ENCODE measurements at regions not wholly inside any gene's neighbourhood (a gene's known extent, or its start where the extent isn't known, plus 50 kb on each side); places are given as distances from the start of the nearest gene placed in this dataset.

DNA sequence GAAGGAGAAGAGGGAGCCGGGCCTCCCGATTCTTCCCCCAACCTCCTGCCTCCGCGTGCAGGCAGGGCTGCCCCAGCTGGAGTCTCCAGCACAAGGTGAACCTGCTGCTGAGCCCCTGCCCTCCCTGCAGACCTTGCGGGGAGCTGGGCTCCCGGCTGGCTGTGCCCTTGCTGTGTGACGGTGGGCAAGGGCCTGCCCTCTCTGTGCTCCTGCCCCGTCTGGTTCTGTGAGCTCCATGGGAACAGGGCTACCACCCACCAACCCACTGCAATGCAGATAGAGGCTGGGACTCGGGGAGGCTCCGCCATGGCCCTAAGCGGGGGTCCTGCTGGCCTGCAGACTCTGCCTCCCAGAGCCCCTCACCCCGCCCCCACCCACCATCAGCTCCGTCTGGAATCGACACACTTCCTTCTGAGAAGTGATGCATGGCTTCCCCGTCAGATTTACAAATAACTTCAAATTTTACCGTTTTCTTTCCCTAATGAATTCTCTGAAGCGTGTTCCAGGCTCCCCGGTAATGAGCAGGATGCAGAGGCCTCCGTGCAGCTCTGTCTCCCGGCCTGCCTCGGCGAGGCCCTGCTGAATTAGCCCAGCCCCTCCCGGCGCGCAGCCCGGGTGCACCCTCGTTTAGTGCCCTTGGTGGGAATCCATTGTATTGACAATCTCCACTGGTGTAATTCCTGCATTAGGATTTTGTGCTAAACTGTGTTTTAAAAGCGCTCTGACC lies 111.0 kb downstream of the MICALL2 start:
- Histone ChIP-seq H3K4me3 (no peak overlapping the region), H3K27ac (no peak overlapping the region), H3K4me1 (no peaks in the 10 kb centered on the region), H3K9me3 (no peaks in the 10 kb centered on the region), H3K27me3 (ENCODE audit: low read depth) (peaks cover 53% of the 10 kb centered on the region), H3K36me3 (no peaks in the 10 kb centered on the region)
- ATAC-seq (no peak), DNase-seq (peak; percentile 28)
- intact Hi-C loops (cut with DNase I): no loop called here
- TF ChIP-seq CTCF (IDR thresholded peaks at IDR 0.05): no peak

DNA sequence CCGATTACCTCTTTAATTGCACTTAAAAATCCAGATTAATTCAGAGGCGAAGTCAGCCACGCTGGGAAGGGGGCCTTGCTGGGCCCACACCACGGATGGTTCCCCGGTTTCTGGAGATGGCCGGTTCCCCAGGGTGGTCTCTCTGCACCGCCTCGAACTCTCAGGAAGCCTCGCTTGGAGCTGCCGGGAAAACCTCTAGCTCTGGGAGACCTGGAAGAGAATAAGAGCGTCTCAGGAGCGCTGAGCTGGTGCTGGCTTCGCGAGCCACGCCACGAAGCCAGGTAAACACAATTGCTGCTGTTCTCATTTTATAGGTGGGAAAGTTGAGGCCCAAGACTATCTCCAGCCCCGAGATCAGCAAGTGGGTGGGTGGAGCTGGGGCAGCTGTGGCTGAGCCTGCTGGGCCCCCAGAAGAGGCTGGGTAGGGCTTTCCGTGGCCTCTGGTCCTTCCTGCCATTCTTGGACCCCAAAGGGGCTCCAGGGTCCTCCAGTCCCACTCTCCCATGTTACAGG lies 110.4 kb downstream of the MICALL2 start:
- ATAC-seq: no peak
- intact Hi-C loops (cut with DNase I): no loop called here
- Histone ChIP-seq H3K4me1 (no peaks in the 10 kb centered on the region), H3K36me3 (no peaks in the 10 kb centered on the region), H3K27ac (no peak overlapping the region), H3K9me3 (no peaks in the 10 kb centered on the region), H3K27me3 (ENCODE audit: low read depth) (peaks cover 59% of the 10 kb centered on the region), H3K4me3 (no peak overlapping the region)
- DNase-seq: peak; percentile 11
- TF ChIP-seq CTCF (IDR thresholded peaks at IDR 0.05): no peak

DNA sequence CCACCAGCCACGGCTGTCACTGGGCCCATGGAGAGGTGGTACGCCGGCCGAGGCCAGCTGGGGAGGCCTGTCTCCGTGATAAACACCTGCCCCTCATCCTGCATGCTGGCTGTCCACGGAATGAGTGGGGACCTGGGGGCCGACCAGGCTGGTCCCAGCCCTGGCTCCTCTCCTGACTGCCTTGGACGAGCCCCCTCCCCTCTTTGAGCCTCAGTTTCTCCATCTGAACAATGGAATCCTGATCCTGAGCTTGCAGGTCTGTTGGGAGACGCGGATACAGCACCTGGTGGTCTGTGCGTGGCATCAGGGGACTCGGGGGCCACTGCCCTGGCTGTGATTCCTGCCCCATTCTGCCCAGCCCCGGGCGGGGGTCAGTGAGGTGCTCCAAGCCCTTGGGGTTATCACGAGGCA lies 109.9 kb downstream of the MICALL2 start:
- peaks cover 64% of the 10 kb centered on the region for H3K27me3 ChIP-seq (ENCODE audit: low read depth)
- H3K4me3 ChIP-seq: no peak overlapping the region
- no peak for ATAC-seq
- H3K36me3 ChIP-seq: no peaks in the 10 kb centered on the region
- no peak overlapping the region for H3K27ac ChIP-seq
- H3K9me3 ChIP-seq: no peaks in the 10 kb centered on the region
- peak; percentile 28 for DNase-seq
- H3K4me1 ChIP-seq: no peaks in the 10 kb centered on the region
- no peak for TF ChIP-seq CTCF (IDR thresholded peaks at IDR 0.05)
- intact Hi-C loops (cut with DNase I): no loop called here

DNA sequence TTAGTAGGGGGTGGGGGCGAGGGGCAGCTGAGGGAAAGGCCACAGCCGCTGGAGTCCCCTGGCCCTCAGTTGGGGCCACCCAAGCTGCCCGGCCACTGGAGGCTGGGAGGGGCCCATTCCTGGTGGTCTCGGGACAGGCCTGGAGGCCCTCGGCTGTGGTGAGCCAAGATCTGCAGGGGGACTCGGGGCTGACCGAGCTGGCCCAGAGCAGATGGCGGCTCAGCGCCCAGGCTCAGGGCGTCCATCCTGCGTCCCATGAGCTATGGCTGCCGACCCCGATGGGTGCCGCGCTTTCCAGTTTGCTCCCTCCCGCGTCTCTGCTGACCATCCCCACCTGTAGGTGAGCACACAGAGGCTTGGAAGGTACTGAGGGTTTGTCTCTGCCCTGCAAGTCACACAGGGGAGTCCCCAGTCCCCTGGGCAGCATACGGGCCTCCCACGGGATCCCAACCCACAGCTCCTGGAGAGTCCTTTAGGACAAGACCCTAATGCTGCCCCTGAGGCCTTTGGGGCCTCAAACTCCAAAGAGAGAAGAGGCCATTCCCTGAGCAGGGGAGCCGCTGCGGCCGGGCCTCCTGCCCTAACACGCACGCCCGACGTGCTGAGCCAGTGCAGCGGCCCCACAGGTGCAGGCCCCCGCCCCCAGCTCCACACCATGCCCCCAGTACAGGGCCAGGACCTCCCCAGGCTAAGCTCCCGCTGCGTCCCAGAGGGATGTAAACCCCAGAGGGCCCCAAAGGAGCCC lies 107.2 kb downstream of the MICALL2 start:
- no peak overlapping the region for H3K27ac ChIP-seq
- DNase-seq: peak; percentile 27
- TF ChIP-seq CTCF (IDR thresholded peaks at IDR 0.05): no peak
- H3K9me3 ChIP-seq: no peaks in the 10 kb centered on the region
- no peak overlapping the region for H3K4me3 ChIP-seq
- intact Hi-C loops (cut with DNase I): no loop called here
- H3K36me3 ChIP-seq: no peaks in the 10 kb centered on the region
- H3K4me1 ChIP-seq: no peaks in the 10 kb centered on the region
- peaks cover 68% of the 10 kb centered on the region for H3K27me3 ChIP-seq (ENCODE audit: low read depth)
- no peak for ATAC-seq

DNA sequence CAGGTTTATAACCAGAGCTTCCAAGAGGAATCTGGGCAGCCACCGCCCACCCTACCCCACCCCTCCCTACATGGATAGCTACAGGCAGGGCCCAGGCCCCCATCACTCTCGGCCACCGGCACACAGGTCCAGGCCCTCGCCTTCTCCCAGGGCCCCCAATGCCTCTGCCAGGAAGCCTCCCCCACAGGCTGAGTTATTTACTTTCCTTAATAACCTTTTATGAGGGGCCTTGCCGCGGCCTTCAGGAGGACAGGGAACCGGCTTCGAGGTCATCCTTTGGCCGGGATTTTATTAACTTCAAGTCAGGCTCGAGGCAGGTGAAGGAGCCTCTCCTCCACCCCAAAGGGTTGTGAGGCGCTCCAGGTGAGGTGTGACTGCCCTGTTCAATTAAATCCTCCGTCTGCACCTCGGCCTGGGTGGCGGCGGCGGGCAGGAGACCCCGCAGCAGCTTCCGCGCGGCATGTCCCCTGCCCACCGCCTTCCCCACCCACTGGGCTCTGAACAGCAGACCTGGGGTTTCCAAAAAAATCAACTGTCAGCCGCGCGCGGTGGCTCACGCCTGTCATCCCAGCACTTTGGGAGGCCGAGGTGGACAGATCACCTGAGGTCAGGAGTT lies 106.5 kb downstream of the MICALL2 start:
- Histone ChIP-seq H3K9me3 (no peaks in the 10 kb centered on the region), H3K36me3 (no peaks in the 10 kb centered on the region), H3K4me3 (no peak overlapping the region), H3K27ac (no peak overlapping the region), H3K27me3 (ENCODE audit: low read depth) (peaks cover 62% of the 10 kb centered on the region), H3K4me1 (no peaks in the 10 kb centered on the region)
- TF ChIP-seq CTCF (IDR thresholded peaks at IDR 0.05): no peak
- intact Hi-C loops (cut with DNase I): no loop called here
- ATAC-seq (no peak), DNase-seq (peak; percentile 34)

All from lower lobe of right lung (tissue), 2 donors.